SU-DHL-6 (cell line): ENCODE measurements at regions not wholly inside any gene's neighbourhood (a gene's known extent, or its start where the extent isn't known, plus 50 kb on each side); places are given as distances from the start of the nearest gene placed in this dataset.

Source experiments
- EZH2phosphoT487 ChIP-seq: fragments of 200-600 bp; sonication (generic), shearing (Covaris generic); conservative IDR thresholded peaks from 2 replicates; pipeline ENCODE4 v1.6.1; 2018; ENCODE audit warnings: mild to moderate bottlenecking, antibody characterized with exemption, low read length, moderate library complexity, mixed read lengths
- TF ChIP-seq, protein P1 (sequence below): fragments of 200-600 bp; sonication (generic); IDR thresholded peaks from one replicate; pipeline ENCODE4 v1.5.1; 2017; ENCODE audit warnings: antibody characterized with exemption, mild to moderate bottlenecking, low read length, moderate library complexity; ENCODE audit not compliant: insufficient read depth, poor library complexity, severe bottlenecking

DNA sequence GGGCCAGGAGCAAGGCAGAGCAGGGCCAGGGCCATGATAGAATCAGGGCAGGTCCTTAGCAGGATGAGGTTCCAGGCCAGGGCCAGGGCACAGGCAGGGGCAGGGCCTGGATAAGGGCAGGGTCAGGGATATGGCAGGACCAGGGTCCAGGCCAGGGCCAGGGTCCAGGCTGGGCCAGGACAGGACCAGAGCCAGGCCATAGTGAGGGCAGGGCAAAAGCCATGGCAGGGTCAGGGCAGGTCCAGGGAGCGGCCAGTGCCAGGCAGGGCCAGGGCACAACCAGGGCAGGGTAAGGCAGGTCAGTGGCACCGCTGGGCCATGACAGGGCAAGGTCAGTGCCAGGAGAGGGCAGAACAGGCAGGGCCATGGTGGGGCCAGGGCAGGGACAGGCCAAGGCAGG, 152.2 kb downstream of the LIPI start:
- TF ChIP-seq, protein P1, sequence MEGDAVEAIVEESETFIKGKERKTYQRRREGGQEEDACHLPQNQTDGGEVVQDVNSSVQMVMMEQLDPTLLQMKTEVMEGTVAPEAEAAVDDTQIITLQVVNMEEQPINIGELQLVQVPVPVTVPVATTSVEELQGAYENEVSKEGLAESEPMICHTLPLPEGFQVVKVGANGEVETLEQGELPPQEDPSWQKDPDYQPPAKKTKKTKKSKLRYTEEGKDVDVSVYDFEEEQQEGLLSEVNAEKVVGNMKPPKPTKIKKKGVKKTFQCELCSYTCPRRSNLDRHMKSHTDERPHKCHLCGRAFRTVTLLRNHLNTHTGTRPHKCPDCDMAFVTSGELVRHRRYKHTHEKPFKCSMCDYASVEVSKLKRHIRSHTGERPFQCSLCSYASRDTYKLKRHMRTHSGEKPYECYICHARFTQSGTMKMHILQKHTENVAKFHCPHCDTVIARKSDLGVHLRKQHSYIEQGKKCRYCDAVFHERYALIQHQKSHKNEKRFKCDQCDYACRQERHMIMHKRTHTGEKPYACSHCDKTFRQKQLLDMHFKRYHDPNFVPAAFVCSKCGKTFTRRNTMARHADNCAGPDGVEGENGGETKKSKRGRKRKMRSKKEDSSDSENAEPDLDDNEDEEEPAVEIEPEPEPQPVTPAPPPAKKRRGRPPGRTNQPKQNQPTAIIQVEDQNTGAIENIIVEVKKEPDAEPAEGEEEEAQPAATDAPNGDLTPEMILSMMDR = no peak
- no peak for TF ChIP-seq EZH2phosphoT487
